C4-2B (cell line): ENCODE measurements at regions not wholly inside any gene's neighbourhood (a gene's known extent, or its start where the extent isn't known, plus 50 kb on each side); places are given as distances from the start of the nearest gene placed in this dataset.

Source experiments
- CTCF ChIP-seq: fragments of 450-650 bp; conservative IDR thresholded peaks from 2 replicates; pipeline ENCODE4 v1.5.1; 2017; ENCODE audit warnings: mild to moderate bottlenecking
- ZFX ChIP-seq: fragments of 450-650 bp; IDR thresholded peaks from 2 replicates; pipeline ENCODE4 v1.6.1; 2017

- no peak for TF ChIP-seq CTCF
- no peak for TF ChIP-seq ZFX
These were observed 253.1 kb upstream of the IRX4 start for GRCh38 chr5:2135833-2136232.
